ENCODE measurements at regions not wholly inside any gene's neighbourhood (a gene's known extent, or its start where the extent isn't known, plus 50 kb on each side); places are given as distances from the start of the nearest gene placed in this dataset.

- no peak for DNase-seq (ENCODE audit: low read depth in 1 of 2, low spot score in 2 of 2)
- Histone ChIP-seq H3K9me3 (replicated peaks) (no peaks in the 10 kb centered on the region), H3K27ac (no peak overlapping the region), H3K4me3 (no peak overlapping the region), H3K36me3 (no peaks in the 10 kb centered on the region), H3K27me3 (replicated peaks) (no peaks in the 10 kb centered on the region), H3K4me1 (replicated peaks) (no peaks in the 10 kb centered on the region)
Measured at GRCh38 chr11:110894224-110894623, 182.0 kb upstream of the ARHGAP20 start.

GRCh38 chr11:110892741-110893285 is 180.6 kb upstream of the ARHGAP20 start:
- Histone ChIP-seq H3K27ac (no peak overlapping the region), H3K36me3 (no peaks in the 10 kb centered on the region), H3K4me3 (no peak overlapping the region), H3K27me3 (replicated peaks) (no peaks in the 10 kb centered on the region), H3K4me1 (replicated peaks) (no peaks in the 10 kb centered on the region), H3K9me3 (replicated peaks) (no peaks in the 10 kb centered on the region)
- DNase-seq (ENCODE audit: low read depth in 1 of 2, low spot score in 2 of 2): no peak

- H3K36me3 ChIP-seq: no peaks in the 10 kb centered on the region
- no peaks in the 10 kb centered on the region for H3K9me3 ChIP-seq (replicated peaks)
- H3K4me1 ChIP-seq (replicated peaks): no peaks in the 10 kb centered on the region
- no peaks in the 10 kb centered on the region for H3K27me3 ChIP-seq (replicated peaks)
- H3K27ac ChIP-seq: no peak overlapping the region
- no peak overlapping the region for H3K4me3 ChIP-seq
- no peak for DNase-seq (ENCODE audit: low read depth in 1 of 2, low spot score in 2 of 2)
Measured at GRCh38 chr11:110891411-110891810, 179.2 kb upstream of the ARHGAP20 start.

- Histone ChIP-seq H3K27ac (no peak overlapping the region), H3K9me3 (replicated peaks) (no peaks in the 10 kb centered on the region), H3K36me3 (no peaks in the 10 kb centered on the region), H3K4me3 (no peak overlapping the region), H3K27me3 (replicated peaks) (no peaks in the 10 kb centered on the region), H3K4me1 (replicated peaks) (no peaks in the 10 kb centered on the region)
- no peak for DNase-seq (ENCODE audit: low read depth in 1 of 2, low spot score in 2 of 2)
Measured at GRCh38 chr11:110890995-110891394, 178.8 kb upstream of the ARHGAP20 start.

GRCh38 chr11:110886288-110886970 is 174.2 kb upstream of the ARHGAP20 start:
- Histone ChIP-seq H3K27me3 (replicated peaks) (no peaks in the 10 kb centered on the region), H3K36me3 (no peaks in the 10 kb centered on the region), H3K9me3 (replicated peaks) (no peaks in the 10 kb centered on the region), H3K27ac (no peak overlapping the region), H3K4me1 (replicated peaks) (no peaks in the 10 kb centered on the region), H3K4me3 (no peak overlapping the region)
- no peak for DNase-seq (ENCODE audit: low read depth in 1 of 2, low spot score in 2 of 2)

- no peak for DNase-seq (ENCODE audit: low read depth in 1 of 2, low spot score in 2 of 2)
- Histone ChIP-seq H3K36me3 (no peaks in the 10 kb centered on the region), H3K27ac (no peak overlapping the region), H3K9me3 (replicated peaks) (no peaks in the 10 kb centered on the region), H3K27me3 (replicated peaks) (no peaks in the 10 kb centered on the region), H3K4me3 (no peak overlapping the region), H3K4me1 (replicated peaks) (no peaks in the 10 kb centered on the region)
Measured at GRCh38 chr11:110883256-110883655, 171.0 kb upstream of the ARHGAP20 start.

- Histone ChIP-seq H3K9me3 (replicated peaks) (no peaks in the 10 kb centered on the region), H3K27me3 (replicated peaks) (no peaks in the 10 kb centered on the region), H3K4me3 (no peak overlapping the region), H3K4me1 (replicated peaks) (no peaks in the 10 kb centered on the region), H3K36me3 (no peaks in the 10 kb centered on the region), H3K27ac (no peak overlapping the region)
- no peak for DNase-seq (ENCODE audit: low read depth in 1 of 2, low spot score in 2 of 2)
Measured at GRCh38 chr11:110878513-110878912, 166.3 kb upstream of the ARHGAP20 start.

GRCh38 chr11:110874437-110875030 is 162.3 kb upstream of the ARHGAP20 start:
- DNase-seq (ENCODE audit: low read depth in 1 of 2, low spot score in 2 of 2): no peak

GRCh38 chr11:110873975-110874374 is 161.7 kb upstream of the ARHGAP20 start:
- Histone ChIP-seq H3K4me3 (no peak overlapping the region), H3K27ac (no peak overlapping the region), H3K36me3 (no peaks in the 10 kb centered on the region), H3K27me3 (replicated peaks) (no peaks in the 10 kb centered on the region), H3K4me1 (replicated peaks) (no peaks in the 10 kb centered on the region), H3K9me3 (replicated peaks) (no peaks in the 10 kb centered on the region)
- no peak for DNase-seq (ENCODE audit: low read depth in 1 of 2, low spot score in 2 of 2)

More at GRCh38 chr11:110874437-110875030, 162.3 kb upstream of the ARHGAP20 start:
- no peaks in the 10 kb centered on the region for H3K36me3 ChIP-seq
- no peak overlapping the region for H3K4me3 ChIP-seq
- H3K27me3 ChIP-seq (replicated peaks): no peaks in the 10 kb centered on the region
- H3K9me3 ChIP-seq (replicated peaks): no peaks in the 10 kb centered on the region
- no peak overlapping the region for H3K27ac ChIP-seq
- no peaks in the 10 kb centered on the region for H3K4me1 ChIP-seq (replicated peaks)

- no peaks in the 10 kb centered on the region for H3K9me3 ChIP-seq (replicated peaks)
- no peak for DNase-seq (ENCODE audit: low read depth in 1 of 2, low spot score in 2 of 2)
- no peaks in the 10 kb centered on the region for H3K4me1 ChIP-seq (replicated peaks)
- no peaks in the 10 kb centered on the region for H3K36me3 ChIP-seq
- H3K27me3 ChIP-seq (replicated peaks): no peaks in the 10 kb centered on the region
- no peak overlapping the region for H3K4me3 ChIP-seq
- H3K27ac ChIP-seq: no peak overlapping the region
Measured at GRCh38 chr11:110870816-110871522, 158.7 kb upstream of the ARHGAP20 start.

- Histone ChIP-seq H3K27ac (no peak overlapping the region), H3K9me3 (replicated peaks) (no peaks in the 10 kb centered on the region), H3K4me1 (replicated peaks) (no peaks in the 10 kb centered on the region), H3K27me3 (replicated peaks) (no peaks in the 10 kb centered on the region), H3K36me3 (no peaks in the 10 kb centered on the region), H3K4me3 (no peak overlapping the region)
- no peak for DNase-seq (ENCODE audit: low read depth in 1 of 2, low spot score in 2 of 2)
Measured at GRCh38 chr11:110867951-110868350, 155.7 kb upstream of the ARHGAP20 start.

GRCh38 chr11:110866081-110866480 is 153.8 kb upstream of the ARHGAP20 start:
- H3K4me3 ChIP-seq: no peak overlapping the region
- DNase-seq (ENCODE audit: low read depth in 1 of 2, low spot score in 2 of 2): no peak
- no peaks in the 10 kb centered on the region for H3K9me3 ChIP-seq (replicated peaks)
- H3K36me3 ChIP-seq: no peaks in the 10 kb centered on the region
- no peak overlapping the region for H3K27ac ChIP-seq
- H3K27me3 ChIP-seq (replicated peaks): no peaks in the 10 kb centered on the region
- H3K4me1 ChIP-seq (replicated peaks): no peaks in the 10 kb centered on the region

GRCh38 chr11:110862407-110862806 is 150.2 kb upstream of the ARHGAP20 start:
- Histone ChIP-seq H3K4me3 (no peak overlapping the region), H3K4me1 (replicated peaks) (no peaks in the 10 kb centered on the region), H3K27ac (no peak overlapping the region), H3K36me3 (no peaks in the 10 kb centered on the region), H3K27me3 (replicated peaks) (no peaks in the 10 kb centered on the region), H3K9me3 (replicated peaks) (no peaks in the 10 kb centered on the region)
- DNase-seq (ENCODE audit: low read depth in 1 of 2, low spot score in 2 of 2): no peak

- no peaks in the 10 kb centered on the region for H3K4me1 ChIP-seq (replicated peaks)
- DNase-seq (ENCODE audit: low read depth in 1 of 2, low spot score in 2 of 2): no peak
- no peaks in the 10 kb centered on the region for H3K27me3 ChIP-seq (replicated peaks)
- H3K4me3 ChIP-seq: no peak overlapping the region
- no peaks in the 10 kb centered on the region for H3K36me3 ChIP-seq
- no peak overlapping the region for H3K27ac ChIP-seq
- H3K9me3 ChIP-seq (replicated peaks): no peaks in the 10 kb centered on the region
Measured at GRCh38 chr11:110860461-110860860, 148.2 kb upstream of the ARHGAP20 start.

All from SJSA1 (cell line).